ENCODE measurements at regions not wholly inside any gene's neighbourhood (a gene's known extent, or its start where the extent isn't known, plus 50 kb on each side); places are given as distances from the start of the nearest gene placed in this dataset.

DNA sequence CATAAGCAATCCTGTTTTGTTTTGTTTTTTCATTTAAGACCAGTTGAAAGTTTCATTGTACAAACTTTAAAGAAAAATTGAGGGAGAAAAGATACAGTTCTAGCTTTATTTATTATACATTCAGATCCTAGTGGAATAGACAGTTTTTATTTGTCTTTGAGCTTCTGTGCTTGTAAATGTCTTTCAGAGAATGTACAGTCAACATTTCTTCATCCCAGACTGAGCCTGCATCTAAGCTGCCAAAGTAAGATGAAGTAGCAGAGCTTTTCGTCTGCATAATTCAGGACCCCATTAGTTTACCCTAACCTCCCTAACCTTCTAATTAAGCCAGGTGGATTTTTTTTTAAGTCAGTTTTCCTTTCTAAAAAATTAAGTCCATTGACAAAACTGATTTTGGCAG, 516.7 kb upstream of the HTR2A start:
- Histone ChIP-seq H3K4me1 (no peaks in the 10 kb centered on the region), H3K9me3 (no peaks in the 10 kb centered on the region), H3K27ac (no peak overlapping the region), H3K36me3 (no peaks in the 10 kb centered on the region), H3K4me3 (no peak overlapping the region), H3K27me3 (no peaks in the 10 kb centered on the region)
- DNase-seq, result no peak
- intact Hi-C loops (cut with DNase I), result no loop called here
- no peak for TF ChIP-seq POLR2A (IDR thresholded peaks at IDR 0.05)
- TF ChIP-seq, protein P1, sequence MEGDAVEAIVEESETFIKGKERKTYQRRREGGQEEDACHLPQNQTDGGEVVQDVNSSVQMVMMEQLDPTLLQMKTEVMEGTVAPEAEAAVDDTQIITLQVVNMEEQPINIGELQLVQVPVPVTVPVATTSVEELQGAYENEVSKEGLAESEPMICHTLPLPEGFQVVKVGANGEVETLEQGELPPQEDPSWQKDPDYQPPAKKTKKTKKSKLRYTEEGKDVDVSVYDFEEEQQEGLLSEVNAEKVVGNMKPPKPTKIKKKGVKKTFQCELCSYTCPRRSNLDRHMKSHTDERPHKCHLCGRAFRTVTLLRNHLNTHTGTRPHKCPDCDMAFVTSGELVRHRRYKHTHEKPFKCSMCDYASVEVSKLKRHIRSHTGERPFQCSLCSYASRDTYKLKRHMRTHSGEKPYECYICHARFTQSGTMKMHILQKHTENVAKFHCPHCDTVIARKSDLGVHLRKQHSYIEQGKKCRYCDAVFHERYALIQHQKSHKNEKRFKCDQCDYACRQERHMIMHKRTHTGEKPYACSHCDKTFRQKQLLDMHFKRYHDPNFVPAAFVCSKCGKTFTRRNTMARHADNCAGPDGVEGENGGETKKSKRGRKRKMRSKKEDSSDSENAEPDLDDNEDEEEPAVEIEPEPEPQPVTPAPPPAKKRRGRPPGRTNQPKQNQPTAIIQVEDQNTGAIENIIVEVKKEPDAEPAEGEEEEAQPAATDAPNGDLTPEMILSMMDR (IDR thresholded peaks at IDR 0.05), result no peak
- WGBS, 2 donors, result 68 to 95% methylated on average over 1 of the region's 1 CpG

DNA sequence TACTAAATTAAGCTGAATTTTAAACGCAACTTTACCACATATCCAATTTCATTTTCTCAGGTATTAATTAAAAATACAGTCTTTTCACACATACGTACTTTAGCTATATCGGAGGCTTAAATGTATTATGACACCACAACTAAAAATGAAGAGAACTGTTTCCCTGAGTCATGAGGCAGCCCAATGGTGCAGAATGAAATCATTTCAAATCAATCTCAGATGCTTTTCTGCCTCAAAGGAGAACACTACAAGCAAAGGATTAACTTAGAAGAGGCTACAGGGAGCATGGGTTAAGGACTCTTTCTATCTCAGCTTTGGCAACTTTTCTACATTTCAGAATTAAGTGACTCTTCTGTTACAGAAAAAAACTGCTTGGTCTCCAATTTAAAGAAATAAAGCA, 516.3 kb upstream of the HTR2A start:
- WGBS, 2 donors, result 83 to 88% methylated on average over 3 of the region's 3 CpGs
- Histone ChIP-seq H3K27me3 (no peaks in the 10 kb centered on the region), H3K27ac (no peak overlapping the region), H3K4me3 (no peak overlapping the region), H3K4me1 (no peaks in the 10 kb centered on the region), H3K36me3 (no peaks in the 10 kb centered on the region), H3K9me3 (no peaks in the 10 kb centered on the region)
- no peak for DNase-seq
- intact Hi-C loops (cut with DNase I), result no loop called here
- TF ChIP-seq POLR2A (IDR thresholded peaks at IDR 0.05), result no peak
- TF ChIP-seq, protein P1 (IDR thresholded peaks at IDR 0.05), result no peak

DNA sequence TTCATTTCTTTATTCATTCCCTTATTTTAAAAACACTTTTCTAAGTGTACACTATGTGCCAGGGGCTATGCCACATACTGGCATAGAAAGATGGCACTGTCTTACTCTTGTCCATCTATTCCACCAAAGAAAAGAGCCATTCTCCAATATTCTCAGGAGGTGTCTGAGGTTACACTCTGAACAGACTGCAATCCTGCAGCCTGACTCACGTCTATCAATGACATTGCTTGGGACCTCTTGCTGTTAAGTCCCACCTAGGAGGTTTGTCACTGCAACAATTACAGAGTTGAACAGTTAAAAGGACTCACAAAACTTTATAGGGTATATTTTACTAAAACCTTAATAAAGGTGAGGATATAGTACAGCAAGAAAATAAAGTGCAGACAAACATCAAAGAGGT, 512.9 kb upstream of the HTR2A start:
- no peak for DNase-seq
- 64 to 69% methylated on average over 1 of the region's 1 CpG for WGBS, 2 donors

DNA sequence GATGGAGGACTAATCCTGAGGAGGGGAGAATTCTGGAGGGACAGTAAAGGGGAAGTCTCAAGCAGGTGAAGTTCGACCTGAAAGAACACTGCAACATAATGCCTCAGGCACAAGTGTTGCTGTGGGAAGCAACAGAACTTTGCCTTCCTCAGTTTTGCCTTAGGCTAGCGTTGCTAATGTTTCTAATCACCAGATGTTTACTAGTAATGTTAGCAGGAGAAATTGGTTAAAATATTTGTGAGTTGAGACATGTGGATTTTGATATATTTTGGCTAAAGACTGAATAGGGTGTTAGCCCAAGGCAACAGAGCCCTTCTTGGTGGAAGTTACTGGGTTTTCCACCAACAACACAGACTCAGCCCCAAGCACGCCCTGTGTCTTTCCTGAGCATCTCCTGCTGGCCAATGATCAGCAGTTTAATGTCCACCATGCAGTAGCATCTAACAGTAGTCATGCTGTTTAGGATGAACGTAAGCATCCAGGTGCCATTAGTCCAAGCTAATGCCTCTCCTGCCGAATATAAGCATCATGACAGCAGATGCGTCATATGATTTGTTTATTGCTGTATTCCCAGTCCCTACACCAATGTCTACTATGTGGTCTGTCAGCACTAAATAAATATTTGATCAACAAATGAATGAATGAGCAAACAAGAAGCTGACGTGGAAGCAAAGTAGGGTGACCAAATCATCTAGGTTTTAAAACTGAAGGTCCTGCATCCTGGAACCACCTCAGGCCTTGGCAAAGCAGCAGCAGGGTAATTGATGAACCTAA, 511.9 kb upstream of the HTR2A start:
- H3K36me3 ChIP-seq, result no peaks in the 10 kb centered on the region
- H3K4me3 ChIP-seq, result no peak overlapping the region
- H3K9me3 ChIP-seq, result no peaks in the 10 kb centered on the region
- no peaks in the 10 kb centered on the region for H3K27me3 ChIP-seq
- WGBS, 2 donors, result 63 to 71% methylated on average over 7 of the region's 7 CpGs
- no peaks in the 10 kb centered on the region for H3K4me1 ChIP-seq
- intact Hi-C loops (cut with DNase I), result no loop called here
- no peak for DNase-seq
- H3K27ac ChIP-seq, result no peak overlapping the region
- TF ChIP-seq, protein P1 (IDR thresholded peaks at IDR 0.05), result no peak
- TF ChIP-seq POLR2A (IDR thresholded peaks at IDR 0.05), result no peak

More for the DNA sequence above, 512.9 kb upstream of the HTR2A start:
- H3K27ac ChIP-seq, result no peak overlapping the region
- intact Hi-C loops (cut with DNase I), result no loop called here
- H3K4me1 ChIP-seq, result no peaks in the 10 kb centered on the region
- H3K4me3 ChIP-seq, result no peak overlapping the region
- no peaks in the 10 kb centered on the region for H3K36me3 ChIP-seq
- TF ChIP-seq POLR2A (IDR thresholded peaks at IDR 0.05), result no peak
- TF ChIP-seq, protein P1 (IDR thresholded peaks at IDR 0.05), result no peak
- H3K9me3 ChIP-seq, result no peaks in the 10 kb centered on the region
- no peaks in the 10 kb centered on the region for H3K27me3 ChIP-seq

DNA sequence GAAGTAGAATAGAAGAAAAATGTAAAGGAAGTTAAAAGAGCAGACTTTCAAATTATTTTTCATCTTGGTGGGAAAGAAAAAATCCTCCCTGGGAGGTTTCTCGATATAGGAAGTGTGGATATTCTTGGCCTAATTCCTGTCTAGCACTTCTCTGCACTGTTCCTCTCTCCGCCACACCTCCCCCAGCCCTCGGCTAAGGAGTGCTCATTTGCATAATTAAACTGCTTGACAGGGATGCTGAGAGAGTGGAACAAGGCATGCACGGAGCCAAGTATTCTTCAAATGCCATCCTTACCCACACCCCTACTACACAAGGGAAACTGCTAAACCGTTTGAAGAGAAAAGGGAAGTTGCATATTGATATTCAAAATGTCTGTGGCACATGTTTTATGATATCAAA, 511.0 kb upstream of the HTR2A start:
- no peaks in the 10 kb centered on the region for H3K27me3 ChIP-seq
- H3K9me3 ChIP-seq, result no peaks in the 10 kb centered on the region
- no peak overlapping the region for H3K4me3 ChIP-seq
- H3K36me3 ChIP-seq, result no peaks in the 10 kb centered on the region
- TF ChIP-seq, protein P1 (IDR thresholded peaks at IDR 0.05), result no peak
- TF ChIP-seq POLR2A (IDR thresholded peaks at IDR 0.05), result no peak
- no peak for DNase-seq
- no peak overlapping the region for H3K27ac ChIP-seq
- intact Hi-C loops (cut with DNase I), result no loop called here
- WGBS, 2 donors, result 47 to 53% methylated on average over 5 of the region's 5 CpGs
- H3K4me1 ChIP-seq, result no peaks in the 10 kb centered on the region
